Stimulated activated CD8-positive, alpha-beta memory T cell treated with anti-CD3 and anti-CD28 coated beads, Interleukin-4, amount 100 ng/mL, for 4 hours (primary cell): ENCODE measurements at regions not wholly inside any gene's neighbourhood (a gene's known extent, or its start where the extent isn't known, plus 50 kb on each side); places are given as distances from the start of the nearest gene placed in this dataset.

Source experiments
- DNase-seq, 2 donors: peaks; one replicate each; pipeline ENCODE4 v3.0.0-alpha.2; 2020; ENCODE audit warnings: low read depth in 2 of 2, low spot score in 1 of 2

DNA sequence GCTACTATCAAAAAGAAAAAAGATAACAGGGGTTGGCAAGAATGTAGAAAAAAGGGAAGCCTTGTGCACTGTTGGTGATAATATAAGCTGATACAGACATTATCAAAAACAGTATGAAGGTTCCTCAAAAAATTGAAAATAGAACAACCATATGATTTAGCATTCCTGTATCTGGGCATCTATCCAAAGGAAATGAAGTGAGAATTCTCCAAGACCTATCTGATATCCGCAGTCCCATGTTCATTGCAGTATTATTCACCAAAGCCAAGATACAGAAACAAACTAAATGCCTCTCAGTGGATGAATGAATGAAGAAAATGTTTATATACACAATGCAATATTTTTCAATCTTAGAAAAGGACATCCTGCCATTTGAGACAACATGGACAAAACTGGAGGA is 1943.3 kb downstream of the MAT2B start:
- no peak for DNase-seq

DNA sequence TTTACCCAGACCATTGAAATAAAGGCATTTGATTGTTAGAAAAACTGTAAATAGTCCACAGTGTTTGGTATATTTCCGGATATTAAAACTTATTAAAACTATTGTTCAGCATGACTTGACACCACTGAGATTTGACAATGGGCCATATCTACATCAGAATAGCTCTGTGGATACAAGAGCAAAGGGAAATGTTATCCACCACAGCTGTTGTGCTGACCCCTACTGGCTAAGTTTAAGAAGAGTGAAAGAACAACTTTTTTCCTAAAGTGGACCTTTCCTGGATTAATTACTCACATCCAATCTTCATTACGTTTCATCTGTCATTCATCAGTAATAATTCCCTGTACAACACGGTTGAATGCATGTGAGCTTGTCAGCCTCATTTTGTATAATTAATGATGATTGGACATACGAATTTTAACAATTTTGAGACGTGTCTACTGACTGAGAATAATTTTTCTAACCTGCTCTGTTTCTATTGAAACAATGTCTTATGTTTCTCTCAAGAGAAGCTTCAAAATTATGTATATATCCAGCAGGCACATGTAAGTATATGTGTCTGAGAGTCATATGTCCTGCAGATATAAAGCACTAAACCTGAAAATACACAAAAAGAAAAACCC is 1952.6 kb downstream of the MAT2B start:
- no peak for DNase-seq

DNA sequence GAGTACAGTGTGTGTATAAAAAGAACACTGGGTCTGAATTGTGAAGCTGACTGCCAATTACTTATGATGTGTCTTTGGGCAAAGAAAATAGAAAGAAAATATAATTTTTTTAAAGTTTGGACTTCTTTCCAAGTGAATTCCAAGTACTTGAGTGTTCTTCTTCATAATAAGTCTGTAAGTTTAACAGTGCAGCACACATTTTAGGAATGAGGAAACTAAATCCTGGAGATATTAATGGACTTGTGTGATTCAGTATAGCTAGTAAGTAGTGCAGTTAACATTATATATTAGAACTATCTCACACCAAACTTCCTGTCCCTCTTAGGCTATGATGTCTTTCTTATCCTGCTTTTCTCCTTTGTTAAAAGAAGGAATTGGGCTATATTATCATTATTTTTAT is 1953.8 kb downstream of the MAT2B start:
- DNase-seq, result no peak

DNA sequence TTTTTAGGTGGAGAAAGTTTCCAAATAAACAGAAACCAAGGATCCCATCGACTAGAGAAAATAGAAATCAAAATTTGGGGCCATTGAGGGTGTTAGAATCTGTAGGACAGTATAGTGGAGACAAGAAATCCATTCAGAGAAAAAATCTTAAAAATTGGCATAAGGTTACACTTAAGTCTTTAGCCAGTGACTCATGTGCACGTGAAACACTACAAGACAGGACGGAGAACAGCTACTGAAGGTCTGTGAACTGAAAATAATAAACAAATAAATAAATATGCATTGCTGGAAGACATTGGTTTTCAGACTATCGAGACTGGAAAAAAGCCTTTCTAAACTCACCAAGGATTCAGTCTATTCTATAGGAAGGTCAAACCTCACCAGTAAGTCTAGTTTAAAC is 1955.5 kb downstream of the MAT2B start:
- no peak for DNase-seq

DNA sequence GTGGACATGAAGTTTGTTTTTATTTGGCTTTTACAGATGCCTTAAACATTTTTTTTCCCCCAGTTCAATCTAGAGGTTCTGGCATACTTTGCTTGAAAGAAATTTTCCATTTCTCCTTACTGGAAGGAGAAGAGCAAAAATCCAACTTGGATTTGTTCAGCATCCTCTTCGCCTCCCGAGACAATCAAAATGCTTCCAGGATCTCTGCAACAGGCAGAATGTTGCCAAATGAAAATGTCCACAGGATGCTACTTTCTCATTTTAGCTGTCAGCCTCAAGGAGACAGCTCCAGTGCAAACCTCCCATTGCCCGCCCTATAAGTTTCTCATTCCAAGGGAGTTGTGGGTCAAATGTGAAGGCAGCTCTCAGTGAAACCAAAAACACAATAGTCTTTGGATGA is 1972.1 kb downstream of the MAT2B start:
- no peak for DNase-seq

DNA sequence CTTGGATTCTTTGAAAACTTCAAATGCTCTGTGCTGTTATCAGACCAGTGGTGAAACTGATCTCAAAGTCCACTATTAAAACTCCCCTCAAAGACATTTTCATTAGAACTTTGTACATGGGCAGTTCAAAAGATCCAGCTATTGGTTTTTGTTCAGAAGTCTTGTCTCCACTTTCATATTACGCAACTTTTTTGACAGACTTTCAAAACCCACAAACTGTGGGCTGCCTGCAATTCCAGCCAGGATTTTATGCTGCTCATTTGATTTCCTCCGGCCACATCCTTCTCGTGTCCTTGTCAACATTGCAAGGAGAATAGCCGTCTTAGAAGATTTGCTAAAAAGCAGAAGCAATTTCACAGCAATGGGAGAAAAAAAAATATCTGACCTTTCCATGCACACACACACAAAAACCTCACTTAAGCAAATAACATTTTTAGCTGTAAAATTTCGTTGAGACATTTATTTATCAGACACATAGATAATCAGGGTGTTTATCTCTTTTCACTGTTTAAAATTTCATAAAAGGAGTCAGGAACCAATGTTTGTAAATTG is 1990.5 kb downstream of the MAT2B start:
- no peak for DNase-seq

DNA sequence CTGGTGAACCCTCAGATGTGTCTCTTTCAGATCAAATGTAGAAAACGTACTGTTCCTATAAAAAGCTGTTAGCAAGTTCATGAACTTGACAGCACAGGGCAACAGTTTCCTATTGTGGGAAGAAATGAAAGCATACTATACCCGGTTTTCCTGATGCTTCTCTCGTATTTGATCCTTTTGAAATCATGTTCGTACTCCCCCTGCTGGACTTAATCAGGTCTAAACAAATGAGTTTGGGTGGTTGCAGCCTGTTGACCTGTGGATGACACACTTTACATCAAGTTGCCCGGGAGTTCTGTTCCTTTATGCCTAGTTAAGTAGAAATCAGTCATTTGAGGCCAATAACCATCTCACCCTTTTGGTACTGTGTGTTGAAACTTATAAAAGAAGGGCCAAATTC is 1992.3 kb downstream of the MAT2B start:
- DNase-seq, result no peak

DNA sequence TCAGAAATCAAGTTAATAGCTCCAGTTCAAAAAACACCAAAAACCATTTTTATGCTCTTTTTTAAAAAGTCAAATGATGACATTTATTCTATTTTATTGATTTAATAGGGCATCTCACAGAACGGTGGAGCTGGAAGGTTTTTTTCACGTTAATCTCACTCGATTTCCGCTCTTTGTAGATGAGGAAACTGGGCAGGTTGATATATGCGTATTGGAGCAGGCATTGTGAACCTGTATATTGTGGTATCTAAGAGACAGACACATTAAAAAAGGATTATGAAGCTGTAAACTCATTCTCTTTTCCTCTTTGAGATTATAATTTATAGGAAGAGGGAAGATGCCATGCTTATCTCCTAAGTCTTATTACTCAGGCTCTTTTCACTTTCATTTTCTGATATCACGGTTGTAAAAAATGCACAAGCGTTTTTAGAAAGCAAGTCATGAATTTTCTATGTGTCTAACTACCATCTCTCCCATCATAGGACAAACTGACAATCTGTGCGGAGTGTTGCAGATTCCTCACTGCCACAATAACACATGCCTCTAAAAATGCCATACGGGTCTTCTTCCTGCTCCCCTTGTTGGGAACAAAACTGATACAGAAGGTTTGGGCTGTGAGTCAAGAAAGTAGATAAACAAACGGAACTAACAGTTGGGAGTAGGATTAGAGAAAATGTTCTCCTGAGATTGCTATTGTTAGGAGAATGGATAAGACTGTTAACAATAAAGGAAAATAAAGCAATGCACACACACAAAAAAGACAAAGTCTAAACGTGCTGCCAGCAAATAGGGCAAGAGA is 1997.7 kb downstream of the MAT2B start:
- DNase-seq, result no peak

DNA sequence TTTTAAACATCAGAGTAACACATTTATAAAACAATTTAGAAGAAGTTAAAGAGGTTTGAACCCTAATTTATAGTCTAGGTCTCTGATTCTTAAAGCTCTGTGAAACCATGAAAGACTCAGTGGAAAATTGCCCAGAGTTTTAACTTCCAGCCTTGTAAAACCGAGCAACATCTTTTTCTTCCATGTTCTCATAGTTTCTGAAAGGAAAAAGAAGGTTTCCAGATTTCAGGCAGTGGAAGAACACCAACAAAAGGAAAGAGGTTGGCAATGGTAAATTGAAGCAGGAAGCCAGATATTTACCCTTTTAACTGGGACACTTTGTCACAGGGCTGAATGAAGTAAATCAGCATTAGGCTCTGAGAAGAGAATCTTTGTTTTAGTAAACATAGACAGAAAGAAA is 1999.3 kb downstream of the MAT2B start:
- DNase-seq, result no peak

DNA sequence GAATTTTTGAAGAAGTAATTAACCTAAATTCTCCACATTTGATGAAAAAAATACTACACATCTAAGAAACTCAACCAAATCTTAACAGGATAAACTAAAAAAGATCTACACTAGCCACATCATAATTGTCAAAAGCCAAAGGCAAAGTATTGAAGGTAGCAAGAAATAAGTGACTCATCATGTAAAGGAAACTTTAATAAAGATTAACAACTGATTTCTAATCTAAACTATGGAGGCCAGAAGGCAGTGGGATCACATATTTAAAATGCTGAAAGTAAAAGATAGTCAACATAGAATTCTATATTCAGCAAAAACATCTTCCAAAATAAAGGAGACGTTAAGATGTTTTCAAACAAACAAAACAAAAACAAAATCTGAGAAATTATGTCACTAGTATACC is 2002.9 kb downstream of the MAT2B start:
- DNase-seq, result no peak

DNA sequence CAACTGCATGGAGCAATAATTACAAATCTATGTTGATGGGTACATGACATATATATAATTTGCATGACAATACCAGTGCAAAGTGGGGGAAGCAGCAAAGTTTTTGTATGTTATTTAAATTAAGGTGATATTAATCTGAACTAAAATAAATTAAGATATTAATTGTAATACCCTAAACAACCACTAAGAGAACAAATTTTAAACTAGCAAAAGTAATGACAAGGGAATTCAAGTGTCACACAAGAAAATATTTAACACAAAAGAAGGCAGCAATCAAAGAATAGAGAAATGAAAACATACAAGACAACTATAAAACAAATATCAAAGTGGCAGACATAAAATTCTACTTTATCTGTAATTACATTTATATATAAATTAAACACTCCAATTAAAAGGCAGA is 2003.4 kb downstream of the MAT2B start:
- DNase-seq, result no peak

DNA sequence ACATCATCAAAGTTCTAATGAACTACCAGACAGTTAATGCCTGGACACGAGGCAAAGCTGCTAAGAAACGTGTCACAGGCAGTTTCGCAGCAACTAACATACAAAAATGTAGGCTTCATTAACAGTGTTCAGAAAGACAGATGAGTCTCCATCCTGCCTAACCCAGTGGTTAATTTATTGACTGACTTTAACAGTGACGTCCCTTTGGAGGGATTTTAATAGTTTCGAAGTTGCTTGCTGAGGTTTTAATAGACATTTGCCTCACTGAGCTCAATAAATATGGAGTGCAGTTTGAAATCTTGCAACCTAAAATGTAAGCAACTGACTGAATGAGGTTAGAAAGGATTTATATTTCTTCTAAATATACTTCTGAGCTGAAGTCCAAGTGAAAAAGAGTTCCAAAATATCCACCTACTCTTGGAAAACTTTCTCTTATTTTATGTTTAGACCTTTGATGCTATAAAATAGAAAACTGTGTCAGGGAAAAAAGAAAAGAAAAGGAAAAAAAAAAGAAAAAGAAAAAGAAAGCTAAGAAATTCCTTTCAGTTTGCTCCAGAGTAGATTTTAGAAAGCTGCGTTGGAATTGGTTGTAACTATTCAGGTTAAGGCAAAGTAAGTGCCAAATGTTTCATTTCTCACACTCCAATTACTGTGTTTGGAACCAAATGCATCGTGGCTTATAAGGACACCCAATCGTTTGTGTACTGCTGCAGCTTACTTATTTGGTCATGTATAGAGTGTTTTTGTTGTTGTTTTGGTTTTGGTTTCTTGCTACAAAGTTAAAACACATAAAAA is 2016.6 kb downstream of the MAT2B start:
- DNase-seq, result no peak

DNA sequence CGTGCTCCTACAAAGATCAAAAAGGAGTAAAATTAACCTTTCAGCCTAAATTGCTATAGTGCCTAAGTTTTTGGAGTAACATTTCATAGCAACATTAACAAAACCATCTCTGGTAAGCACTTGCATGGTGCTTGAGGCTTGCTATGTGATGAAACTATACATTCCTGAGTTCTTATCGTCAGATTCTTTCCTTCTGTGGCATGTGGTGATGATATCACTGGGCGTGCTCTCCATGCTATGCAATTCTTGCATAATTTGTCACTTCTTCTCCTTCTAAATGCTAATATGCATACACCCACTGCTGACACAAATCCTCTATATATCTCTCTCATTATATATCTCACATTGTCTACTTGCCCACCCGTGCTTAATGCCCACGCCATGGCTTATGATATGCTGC is 2019.9 kb downstream of the MAT2B start:
- DNase-seq, result no peak

DNA sequence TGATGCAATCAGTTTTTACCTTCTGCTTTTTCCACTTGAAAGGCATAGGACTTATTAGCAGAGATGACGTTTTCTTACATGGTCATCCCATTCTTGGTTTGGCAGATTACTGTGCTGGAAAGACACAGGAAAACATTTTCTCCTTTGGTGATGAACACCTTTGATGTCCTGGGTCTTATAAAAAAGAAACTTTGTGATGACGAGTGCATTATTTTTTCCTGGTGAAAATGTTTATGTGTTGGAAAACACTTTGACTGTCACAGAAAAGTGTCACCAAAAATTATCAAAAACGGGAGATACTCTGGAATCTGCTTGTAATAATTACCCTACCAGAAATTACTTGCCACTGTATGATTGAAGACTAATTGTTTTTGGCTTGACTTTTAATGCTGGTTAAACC is 2020.9 kb downstream of the MAT2B start:
- no peak for DNase-seq

DNA sequence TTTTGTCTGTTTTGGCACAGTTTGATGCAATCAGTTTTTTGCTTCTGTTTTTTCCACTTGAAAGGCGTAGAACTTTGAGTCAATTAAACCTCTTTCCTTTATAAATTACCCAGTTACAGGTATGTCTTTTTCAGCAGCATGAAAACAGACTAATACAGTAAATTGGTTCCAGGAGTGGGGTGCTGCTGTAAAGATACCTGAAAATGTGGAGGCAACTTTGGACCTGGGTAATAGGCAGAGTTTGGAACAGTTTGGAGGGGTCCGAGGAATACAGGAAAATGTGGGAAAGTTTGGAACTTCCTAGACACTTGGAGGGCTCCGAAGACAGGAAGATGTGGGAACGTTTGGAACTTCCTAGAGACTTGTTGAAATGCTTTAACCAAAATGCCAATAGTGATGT is 2022.2 kb downstream of the MAT2B start:
- no peak for DNase-seq

DNA sequence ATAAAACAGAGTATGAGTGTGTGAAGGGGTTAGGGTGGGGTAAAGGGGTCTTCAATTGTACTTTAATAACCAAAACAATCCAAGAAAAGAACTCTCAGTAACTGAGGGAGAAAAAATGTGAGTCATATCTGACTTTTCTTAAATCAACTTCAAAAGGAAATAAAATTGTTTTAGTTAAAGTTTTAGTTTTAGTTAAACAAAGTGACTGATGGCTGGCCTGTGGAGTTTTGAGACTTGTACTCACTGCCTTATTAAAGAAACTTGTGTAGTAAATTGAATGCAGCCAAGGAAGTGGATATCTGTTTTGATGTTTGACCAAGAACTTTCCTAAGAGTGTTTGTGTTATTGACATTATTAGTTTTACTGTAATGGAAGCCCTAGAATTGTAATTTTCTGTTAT is 2032.6 kb downstream of the MAT2B start:
- no peak for DNase-seq

DNA sequence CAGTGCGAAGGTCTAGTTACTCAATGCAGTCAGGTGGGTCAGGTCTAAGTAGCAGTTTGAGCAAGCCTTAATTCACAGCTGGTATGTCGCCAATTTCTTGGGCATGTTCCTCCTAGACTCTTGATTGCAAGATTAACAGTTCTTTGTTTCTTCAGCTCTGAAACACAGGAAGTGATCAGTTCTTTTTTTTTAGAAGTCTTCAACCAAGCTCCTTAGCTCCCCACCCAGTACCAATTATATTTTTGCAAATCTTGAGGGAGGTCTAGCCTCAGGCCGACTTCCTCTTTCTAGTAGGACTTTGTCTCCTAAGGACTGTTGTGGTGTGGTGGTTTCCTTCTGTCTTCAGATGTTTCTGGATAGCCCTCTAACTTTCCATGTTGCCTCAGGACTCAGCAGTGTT is 2054.2 kb downstream of the MAT2B start:
- DNase-seq, result no peak

DNA sequence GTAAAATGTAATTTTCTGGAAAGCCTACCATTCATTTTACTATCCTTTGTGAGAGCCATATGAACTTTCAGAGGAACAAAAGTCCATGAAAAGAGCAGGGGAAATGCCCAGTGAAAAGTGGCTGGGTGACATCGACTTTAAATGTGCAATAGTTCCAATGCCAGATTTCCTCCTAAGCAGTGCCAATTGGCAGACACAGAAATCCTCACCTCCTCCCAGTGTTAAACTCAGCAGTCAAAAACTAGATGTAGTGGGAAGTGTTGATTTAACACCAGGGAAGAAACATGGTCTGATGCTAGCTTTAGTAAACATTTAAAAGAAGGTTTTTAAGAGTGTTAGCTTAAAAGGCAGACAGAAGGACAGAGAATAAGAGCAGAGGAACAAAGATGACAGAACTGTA is 2055.2 kb downstream of the MAT2B start:
- DNase-seq, result no peak

DNA sequence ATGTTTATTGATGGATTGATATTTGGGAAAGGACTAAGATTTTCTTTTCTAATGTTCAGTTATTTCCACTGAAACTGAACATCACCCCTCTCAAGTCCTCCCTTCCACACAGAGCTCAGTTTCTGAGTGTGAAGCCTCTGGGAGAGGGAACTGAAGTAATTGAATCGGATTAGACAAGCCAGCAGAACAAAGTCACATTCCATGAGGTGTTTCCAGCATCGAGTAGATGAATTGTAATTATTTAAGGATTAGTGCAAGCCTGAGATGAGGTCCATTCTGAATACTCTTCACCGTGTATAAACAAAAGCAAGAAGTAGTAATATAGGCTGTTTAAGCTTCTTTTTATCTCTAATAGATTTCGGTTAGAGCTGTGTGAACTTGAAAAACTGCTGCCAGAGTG is 2060.5 kb downstream of the MAT2B start:
- DNase-seq, result no peak

DNA sequence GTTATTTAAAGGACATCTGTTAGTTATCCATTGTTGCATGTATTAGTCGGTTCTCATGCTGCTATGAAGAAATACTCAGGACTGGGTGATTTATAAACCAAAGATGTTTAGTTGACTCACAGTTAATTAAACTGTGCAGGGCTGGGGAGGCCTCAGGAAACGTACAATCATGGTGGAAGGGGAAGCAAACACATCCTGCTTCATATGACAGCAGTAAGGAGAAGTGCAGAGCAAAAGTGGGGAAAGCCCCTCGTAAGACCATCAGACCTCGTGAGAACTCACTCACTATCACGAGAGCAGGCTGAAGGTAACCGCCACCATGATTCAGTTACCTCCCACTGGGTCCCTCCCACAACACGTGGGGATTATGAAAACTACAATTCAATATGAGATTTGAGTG is 2064.1 kb downstream of the MAT2B start:
- DNase-seq, result no peak

DNA sequence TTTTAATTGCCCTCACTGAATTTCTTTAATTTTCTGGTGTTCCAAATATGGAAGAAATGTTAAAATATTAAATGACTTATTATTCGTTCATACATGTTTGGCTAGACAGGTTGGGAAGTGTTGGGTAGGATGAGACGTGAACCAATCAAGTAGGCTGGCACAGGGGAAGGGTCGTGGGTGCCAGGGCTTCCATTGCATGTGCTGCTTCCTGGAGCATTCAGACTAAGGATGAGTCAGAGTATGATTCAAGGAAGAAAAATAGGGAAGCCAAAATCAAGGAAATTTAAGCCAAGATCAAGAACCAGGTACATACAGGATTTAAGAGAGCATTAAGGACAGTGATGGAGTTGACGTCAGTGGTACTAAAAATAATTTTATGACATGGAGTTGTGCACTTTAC is 2068.0 kb downstream of the MAT2B start:
- DNase-seq, result no peak

DNA sequence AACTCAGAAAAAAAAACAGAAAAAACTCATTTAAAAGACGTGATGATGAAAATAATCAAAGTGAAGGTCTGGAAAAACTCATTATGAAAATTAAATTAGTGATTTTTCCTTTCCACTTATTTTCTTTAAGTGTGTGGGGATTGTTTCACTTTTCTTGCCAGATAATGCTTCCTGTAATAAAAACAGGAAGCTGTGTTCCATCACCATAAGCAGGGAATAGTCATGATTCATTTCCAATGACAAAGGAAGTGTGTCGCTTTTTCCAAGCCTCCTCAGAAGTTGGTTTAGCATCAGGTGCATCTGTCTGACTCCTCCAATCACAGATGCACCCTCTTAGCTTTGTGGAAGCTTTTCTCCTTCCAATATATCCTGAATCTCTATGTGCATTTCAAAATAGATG is 2068.7 kb downstream of the MAT2B start:
- no peak for DNase-seq
